Brain microvascular endothelial cell (primary cell): ENCODE measurements at regions not wholly inside any gene's neighbourhood (a gene's known extent, or its start where the extent isn't known, plus 50 kb on each side); places are given as distances from the start of the nearest gene placed in this dataset.

ENCODE experiments used
- DNase-seq: peaks from one replicate; pipeline ENCODE4 v3.0.0-alpha.2; 2020
- H3K27ac ChIP-seq: fragments of 250-450 bp; sonication (Bioruptor Pico); 2 replicates; pipeline ENCODE4 v1.5.1; 2020; ENCODE audit warnings: mild to moderate bottlenecking, moderate library complexity
- H3K27me3 ChIP-seq: fragments of 250-450 bp; sonication (Bioruptor Pico); replicated peaks from 2 replicates; pipeline ENCODE4 v1.5.1; 2020; ENCODE audit warnings: mild to moderate bottlenecking
- H3K36me3 ChIP-seq: fragments of 250-450 bp; sonication (Bioruptor Pico); replicated peaks from 2 replicates; pipeline ENCODE4 v1.5.1; 2020; ENCODE audit warnings: mild to moderate bottlenecking
- H3K4me3 ChIP-seq: 2 replicates; pipeline ENCODE4 v1.5.1; 2011; ENCODE audit warnings: low read depth, mild to moderate bottlenecking, control low read depth, low read length, moderate library complexity
- in situ Hi-C: cut with HindIII; loops from 2 replicates; pipeline ENCODE4 v1.10.0; 2017; ENCODE audit warnings: low sequenced_read_pairs, low pct_ligation_motif_present
- TF ChIP-seq, protein P1 (sequence below): IDR thresholded peaks from 2 replicates; pipeline ENCODE4 v1.5.1; 2011; ENCODE audit warnings: low read depth, mild to moderate bottlenecking, moderate library complexity, low read length, control low read depth, inconsistent platforms; ENCODE audit errors: missing control alignments

DNA sequence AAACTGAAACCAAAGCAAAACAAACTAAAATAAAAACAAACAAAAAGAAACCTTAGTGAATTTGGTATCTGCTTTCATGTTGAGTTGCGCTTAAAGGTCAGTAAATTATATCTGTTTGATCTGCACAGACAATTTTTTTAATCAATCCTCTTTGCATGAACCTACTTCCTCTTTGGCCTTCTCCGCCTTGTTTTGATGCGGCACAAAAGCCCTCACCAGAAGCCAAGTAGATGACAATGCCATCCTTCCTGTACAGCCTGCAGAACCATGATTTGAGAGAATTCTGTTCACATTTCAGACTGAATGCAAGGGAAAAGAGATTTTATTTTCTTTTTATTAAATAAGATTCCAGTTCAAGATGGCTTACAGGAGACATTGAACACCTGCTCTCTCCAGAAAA is 473.6 kb upstream of the FTMT start:
- TF ChIP-seq, protein P1, sequence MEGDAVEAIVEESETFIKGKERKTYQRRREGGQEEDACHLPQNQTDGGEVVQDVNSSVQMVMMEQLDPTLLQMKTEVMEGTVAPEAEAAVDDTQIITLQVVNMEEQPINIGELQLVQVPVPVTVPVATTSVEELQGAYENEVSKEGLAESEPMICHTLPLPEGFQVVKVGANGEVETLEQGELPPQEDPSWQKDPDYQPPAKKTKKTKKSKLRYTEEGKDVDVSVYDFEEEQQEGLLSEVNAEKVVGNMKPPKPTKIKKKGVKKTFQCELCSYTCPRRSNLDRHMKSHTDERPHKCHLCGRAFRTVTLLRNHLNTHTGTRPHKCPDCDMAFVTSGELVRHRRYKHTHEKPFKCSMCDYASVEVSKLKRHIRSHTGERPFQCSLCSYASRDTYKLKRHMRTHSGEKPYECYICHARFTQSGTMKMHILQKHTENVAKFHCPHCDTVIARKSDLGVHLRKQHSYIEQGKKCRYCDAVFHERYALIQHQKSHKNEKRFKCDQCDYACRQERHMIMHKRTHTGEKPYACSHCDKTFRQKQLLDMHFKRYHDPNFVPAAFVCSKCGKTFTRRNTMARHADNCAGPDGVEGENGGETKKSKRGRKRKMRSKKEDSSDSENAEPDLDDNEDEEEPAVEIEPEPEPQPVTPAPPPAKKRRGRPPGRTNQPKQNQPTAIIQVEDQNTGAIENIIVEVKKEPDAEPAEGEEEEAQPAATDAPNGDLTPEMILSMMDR = no peak
- in situ Hi-C loops = no loop called here
- no peak overlapping the region for H3K4me3 ChIP-seq
- no peaks in the 10 kb centered on the region for H3K36me3 ChIP-seq
- DNase-seq = no peak
- H3K27me3 ChIP-seq = no peaks in the 10 kb centered on the region
- H3K27ac ChIP-seq = no peak overlapping the region

GRCh38 chr5:121378559-121379359 is 472.9 kb upstream of the FTMT start:
- in situ Hi-C loops = no loop called here
- TF ChIP-seq, protein P1 = no peak
- H3K4me3 ChIP-seq = no peak overlapping the region

GRCh38 chr5:121380066-121380465 is 471.6 kb upstream of the FTMT start:
- DNase-seq = no peak
- H3K36me3 ChIP-seq = no peaks in the 10 kb centered on the region
- in situ Hi-C loops = no loop called here

More at GRCh38 chr5:121378559-121379359, 472.9 kb upstream of the FTMT start:
- H3K36me3 ChIP-seq = no peaks in the 10 kb centered on the region
- DNase-seq = no peak
- H3K27me3 ChIP-seq = no peaks in the 10 kb centered on the region
- H3K27ac ChIP-seq = no peak overlapping the region

DNA sequence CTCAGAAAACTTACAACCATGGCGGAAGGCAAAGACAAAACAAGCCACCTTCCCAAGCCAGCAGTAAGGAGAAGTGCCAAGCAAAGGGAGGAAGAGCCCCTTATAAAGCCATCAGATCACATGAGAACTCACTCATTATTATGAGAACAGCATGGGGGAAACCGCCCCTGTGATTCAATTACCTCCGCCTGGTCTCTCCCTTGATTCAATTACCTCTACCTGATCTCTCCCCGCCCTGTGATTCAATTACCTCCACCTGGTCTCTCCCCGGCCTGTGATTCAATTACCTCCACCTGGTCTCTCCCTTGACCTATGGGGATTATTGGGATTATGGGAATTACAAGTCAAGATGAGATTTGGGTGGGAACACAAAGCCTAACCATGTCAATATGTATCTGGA is 467.3 kb upstream of the FTMT start:
- no peak for DNase-seq
- TF ChIP-seq, protein P1 = no peak
- Histone ChIP-seq H3K36me3 (no peaks in the 10 kb centered on the region), H3K27me3 (no peaks in the 10 kb centered on the region), H3K4me3 (no peak overlapping the region), H3K27ac (no peak overlapping the region)
- in situ Hi-C loops = no loop called here

More at GRCh38 chr5:121380066-121380465, 471.6 kb upstream of the FTMT start:
- Histone ChIP-seq H3K27ac (no peak overlapping the region), H3K27me3 (no peaks in the 10 kb centered on the region), H3K4me3 (no peak overlapping the region)
- TF ChIP-seq, protein P1 = no peak

DNA sequence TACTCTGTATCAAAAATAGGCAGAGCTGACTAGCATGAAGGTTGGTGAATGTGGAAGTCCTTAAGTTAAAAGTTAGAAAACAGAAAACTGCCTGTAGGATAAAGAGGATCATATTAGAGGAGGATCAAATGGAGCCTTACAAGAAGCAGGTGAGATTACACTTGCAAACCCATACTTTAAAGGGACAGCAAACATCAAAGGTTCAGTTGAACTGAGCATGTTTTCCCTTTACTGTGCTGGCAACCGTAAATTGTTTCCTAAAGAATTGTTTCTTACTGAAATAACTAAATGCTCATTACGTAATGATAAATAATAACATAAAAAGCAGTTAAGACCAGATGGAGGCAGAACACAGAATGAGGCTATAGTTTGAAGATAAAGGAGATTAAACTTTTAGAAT is 465.3 kb upstream of the FTMT start:
- Histone ChIP-seq H3K4me3 (no peak overlapping the region), H3K36me3 (no peaks in the 10 kb centered on the region), H3K27me3 (no peaks in the 10 kb centered on the region), H3K27ac (no peak overlapping the region)
- in situ Hi-C loops = no loop called here
- DNase-seq = no peak
- TF ChIP-seq, protein P1 = no peak

DNA sequence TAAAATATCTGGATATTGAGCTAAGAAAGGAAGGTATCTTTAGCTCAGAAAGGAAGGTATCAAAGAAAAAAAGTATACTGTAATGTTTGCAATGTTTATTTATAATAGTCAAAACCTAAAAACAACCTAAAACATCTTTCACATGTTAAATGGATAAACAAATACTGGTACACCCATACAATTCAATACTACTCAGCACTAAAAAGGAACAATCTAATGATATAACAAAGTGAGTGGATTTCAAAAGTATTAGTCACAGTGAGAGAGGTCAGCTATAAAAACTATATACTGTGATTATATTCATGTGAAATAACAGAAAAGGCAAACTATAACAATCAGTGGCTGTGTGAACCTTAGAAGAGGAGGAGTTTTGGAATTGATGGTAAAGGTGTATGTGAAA is 455.0 kb upstream of the FTMT start:
- Histone ChIP-seq H3K36me3 (no peaks in the 10 kb centered on the region), H3K27ac (no peak overlapping the region), H3K27me3 (no peaks in the 10 kb centered on the region), H3K4me3 (no peak overlapping the region)
- DNase-seq = no peak
- in situ Hi-C loops = no loop called here
- TF ChIP-seq, protein P1 = no peak
